ENCODE measurements at regions not wholly inside any gene's neighbourhood (a gene's known extent, or its start where the extent isn't known, plus 50 kb on each side); places are given as distances from the start of the nearest gene placed in this dataset.
A peak's percentile ranks its signal among the peaks of the same experiment; 100 is the strongest.

GRCh38 chr13:40273253-40274025 is 393.0 kb downstream of the FOXO1 start:
- DNase-seq: no peak

DNA sequence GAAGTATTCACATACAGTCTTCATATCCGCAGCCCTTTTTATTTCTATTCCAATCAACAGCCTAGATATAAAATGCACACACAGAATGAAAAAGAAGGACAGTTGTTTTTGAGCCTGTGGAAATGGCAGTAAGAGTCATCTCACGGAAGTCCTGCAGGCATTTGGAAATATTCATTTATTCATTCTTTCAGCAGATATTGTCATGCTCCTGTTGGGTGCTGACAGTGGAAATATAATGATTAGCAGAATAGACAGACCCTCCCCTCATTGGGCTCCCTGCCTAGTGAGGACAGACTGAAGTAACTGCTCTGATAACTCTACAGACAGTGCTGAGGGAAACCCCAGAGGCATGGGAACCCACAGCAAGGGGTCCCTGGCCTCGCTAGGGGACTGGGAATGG is 392.3 kb downstream of the FOXO1 start:
- no peak for DNase-seq

DNA sequence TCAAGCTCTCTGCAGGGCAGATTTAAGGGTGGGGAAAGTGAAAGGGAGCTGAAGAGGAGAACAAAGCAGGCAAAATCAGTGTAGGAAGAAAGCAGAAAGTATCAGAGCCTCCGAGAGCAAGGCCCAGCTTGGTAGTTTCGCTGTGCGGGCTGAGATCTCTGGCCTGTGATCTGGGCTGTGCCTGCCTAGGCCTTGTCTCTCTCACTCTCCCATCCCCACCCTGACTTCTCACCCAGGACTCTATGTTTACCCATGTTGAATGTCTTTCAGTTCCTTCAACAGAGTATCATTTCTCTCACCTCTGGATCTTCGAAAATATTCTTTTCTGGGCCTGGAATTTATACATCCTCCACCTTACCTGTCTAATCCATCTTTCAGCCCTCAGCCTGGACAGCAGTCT is 391.3 kb downstream of the FOXO1 start:
- DNase-seq: no peak

DNA sequence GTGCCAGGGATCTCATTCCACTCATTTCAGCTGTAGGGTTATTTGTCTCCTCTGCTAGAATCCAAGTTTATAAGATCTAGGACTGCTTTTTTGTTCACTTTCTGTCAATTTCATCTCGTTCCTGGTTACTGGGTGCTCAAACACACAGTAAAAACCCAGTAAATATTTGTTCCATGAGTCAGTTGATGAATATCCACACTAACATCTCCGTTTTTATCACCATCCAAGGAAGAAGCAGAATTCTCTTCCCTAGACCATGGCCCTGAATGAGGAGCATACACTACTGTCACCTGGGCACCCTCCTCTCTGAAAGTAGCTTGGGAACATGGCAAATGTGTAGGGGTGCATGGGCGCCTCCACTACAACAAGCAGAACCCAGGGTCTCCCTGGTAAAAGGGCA is 390.8 kb downstream of the FOXO1 start:
- no peak for DNase-seq

DNA sequence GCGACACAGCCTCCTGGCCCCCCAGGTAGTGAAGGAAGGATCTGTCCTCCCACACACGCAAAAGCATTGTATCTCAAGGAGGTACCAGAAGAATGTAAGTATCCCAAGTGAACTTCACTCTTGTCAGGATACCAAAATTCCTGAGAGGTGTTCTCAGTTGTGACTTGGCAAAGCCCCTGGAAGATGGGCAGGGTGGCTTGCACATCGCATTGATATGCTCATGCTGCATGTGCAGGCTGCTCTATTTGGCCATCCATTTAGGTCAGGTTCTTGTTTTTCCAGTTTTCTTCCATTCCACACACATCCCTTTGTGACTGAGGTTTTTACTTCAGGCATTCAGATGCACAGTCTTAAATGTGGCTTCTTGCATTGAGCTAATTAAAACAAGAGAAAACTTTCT is 382.8 kb downstream of the FOXO1 start:
- DNase-seq: no peak

GRCh38 chr13:40285634-40286033 is 380.8 kb downstream of the FOXO1 start:
- DNase-seq: no peak

DNA sequence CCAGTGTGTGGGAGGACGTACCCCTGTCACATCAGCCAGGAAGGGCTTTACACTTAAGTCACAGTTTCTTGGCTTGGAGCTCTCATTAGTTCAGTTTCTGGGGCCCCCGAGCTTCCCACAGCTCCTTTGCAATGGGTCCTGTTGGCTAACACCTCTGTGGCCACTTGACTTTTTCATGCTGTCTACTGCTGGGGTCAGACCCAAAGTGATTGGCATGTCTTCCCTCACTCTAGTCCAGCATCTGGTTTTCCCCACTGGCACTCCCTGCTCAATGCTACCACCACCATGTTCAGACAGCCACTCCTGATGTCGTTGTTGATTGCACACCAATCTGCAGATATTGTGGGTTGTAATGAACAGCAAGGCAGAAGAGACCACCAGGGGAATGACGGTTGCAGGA is 379.0 kb downstream of the FOXO1 start:
- DNase-seq: no peak

GRCh38 chr13:40288259-40288658 is 378.2 kb downstream of the FOXO1 start:
- DNase-seq: no peak

GRCh38 chr13:40290758-40291157 is 375.7 kb downstream of the FOXO1 start:
- DNase-seq: no peak

GRCh38 chr13:40292108-40292507 is 374.3 kb downstream of the FOXO1 start:
- no peak for DNase-seq

GRCh38 chr13:40292536-40292935 is 373.9 kb downstream of the FOXO1 start:
- no peak for DNase-seq

GRCh38 chr13:40302351-40302750 is 364.1 kb downstream of the FOXO1 start:
- DNase-seq: no peak

DNA sequence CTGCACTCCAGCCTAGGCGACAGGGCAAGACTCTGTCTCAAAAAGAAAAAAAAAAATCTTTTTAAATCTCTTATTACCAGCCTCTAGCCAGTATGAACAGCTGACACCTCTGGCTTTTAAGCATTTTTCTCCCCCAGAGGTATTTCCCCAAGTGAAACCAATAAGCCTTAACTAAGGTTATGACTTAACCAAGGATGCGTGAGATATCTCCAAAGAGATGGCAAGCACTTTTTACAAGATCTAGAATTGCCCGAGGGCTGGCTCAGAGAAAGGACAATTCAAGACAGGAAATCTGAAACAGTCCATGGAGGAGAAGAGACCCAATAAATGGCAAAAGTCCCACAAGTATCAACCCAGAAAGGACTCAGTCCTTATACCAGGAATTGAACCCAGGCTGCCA is 362.1 kb downstream of the FOXO1 start:
- no peak for DNase-seq

- no peak for DNase-seq
These were observed 359.6 kb downstream of the FOXO1 start for GRCh38 chr13:40306817-40307216.

DNA sequence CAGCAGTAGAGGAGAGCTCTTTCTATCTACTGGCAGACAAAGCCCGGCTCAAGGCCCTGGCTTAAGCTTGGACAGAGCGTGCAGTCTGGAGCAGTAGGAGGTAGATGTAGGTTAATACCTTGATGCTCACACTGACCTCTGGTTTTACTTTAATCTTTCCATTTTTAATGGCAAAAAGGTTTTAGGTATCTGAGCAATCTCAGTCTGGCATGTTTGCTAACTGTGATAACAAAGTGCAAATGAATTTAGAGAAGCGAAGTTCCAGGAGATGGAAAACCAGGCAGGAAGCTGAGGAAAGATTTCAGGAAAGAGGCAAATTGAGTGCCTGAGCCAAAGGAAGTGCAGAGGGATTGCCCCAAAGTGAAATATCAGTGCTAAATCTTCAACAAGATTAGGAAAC is 356.6 kb downstream of the FOXO1 start:
- no peak for DNase-seq

DNA sequence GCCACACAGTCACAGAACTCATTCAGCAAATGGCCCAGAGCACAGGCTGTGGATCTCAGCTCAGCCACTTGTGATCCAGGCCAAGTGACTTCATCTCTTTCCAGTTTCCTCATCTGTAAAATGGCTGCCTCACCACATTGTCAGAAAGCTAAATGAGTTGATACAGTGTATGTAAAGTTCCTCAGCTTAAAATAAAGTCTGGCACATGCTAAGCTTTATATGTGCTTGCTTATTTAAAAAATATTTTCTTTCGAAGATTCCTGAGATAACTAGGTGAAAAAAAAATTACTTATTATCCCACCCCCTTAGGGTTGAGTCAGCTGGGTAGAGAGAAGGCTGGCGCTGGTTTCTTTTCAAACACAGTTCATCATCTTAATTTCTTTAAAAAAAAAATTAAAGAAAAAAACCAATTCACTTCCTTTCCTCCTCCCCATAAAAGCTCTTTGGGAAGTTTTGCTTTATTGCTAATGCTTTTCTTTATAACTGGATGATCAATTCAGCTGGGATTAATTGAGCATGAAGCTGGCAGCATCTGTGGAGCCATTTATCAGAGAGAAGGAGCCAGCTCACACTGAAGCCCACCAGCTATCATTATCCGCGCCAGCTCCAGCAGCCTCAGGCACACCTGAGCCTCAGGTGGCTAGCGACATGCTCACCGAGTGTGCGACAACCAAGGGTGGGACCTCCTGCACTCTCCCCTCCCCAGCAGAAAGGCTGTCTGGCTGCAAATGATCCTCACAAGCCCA is 354.9 kb downstream of the FOXO1 start:
- DNase-seq: no peak

DNA sequence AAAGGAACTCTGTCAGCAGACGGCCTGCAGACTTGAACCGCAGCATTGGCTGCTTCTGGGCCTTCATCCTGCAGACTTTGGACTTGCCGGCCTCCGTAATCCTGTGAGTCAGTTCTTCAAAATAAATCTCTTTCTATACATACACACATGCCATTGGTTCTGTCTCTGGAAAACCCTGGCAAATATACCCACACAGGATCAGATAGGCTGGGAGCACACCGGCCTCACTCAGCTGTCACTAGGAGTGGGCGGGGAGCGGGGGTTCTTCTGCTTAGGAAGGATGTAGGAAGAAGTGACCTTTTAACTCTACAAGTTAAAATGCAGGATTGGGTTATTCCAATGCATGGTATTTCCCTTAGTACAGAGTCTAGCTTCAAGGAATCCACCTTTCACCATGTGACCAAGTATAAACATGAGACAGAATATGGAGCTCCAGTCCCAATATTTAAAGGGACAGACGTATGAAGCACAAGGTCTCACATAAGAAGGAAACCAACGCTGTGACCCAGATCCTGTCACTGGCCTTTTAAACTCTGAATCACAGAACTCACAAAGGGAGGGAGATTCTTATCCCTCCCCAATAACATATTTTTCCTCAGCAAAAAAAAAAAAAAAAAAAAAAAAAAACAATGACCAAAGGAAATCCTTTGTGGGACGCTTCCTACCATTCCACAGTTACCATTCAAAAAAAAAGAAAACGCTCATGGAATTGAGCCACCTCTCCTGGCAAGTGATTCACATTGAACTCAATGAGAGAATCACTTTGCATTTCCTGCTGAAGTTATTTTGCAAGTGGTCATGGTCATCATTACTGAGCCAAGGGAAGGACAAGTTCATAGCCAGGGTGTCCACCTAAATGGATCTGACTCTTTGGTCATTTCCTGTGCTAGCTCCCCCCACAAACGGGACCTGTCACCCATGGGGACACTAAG is 352.9 kb downstream of the FOXO1 start:
- no peak for DNase-seq

DNA sequence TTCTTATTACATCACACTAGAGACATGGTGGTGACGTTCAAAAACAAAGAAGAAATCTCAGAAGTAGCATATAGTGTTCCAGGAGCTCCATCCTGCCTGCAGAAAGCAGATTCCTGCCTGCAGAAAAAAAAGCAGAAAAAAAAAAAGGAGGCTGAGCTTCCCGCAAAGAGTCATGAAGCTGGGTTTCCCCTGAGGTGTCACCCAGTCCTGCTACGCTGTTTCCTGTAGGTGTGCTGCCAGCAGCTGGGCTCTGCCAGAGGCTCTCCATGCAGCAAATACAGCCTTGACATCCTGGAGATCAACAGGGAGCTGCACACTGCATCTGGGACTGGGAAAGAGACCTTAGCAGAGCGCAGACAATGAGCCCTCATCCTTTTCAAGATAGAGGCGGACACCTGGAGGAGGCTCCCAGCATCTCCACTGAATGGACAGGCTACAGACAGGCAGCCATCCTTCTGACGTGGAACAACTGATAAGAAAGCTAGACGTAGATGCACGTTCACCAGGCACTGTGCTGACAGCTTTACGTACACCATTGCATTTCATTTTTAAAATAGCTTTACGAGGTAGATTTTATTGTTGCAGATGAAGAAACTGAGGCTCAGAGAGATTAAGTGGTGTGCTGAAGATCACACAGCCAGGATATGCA is 350.9 kb downstream of the FOXO1 start:
- no peak for DNase-seq

- no peak for DNase-seq
These were observed 350.1 kb downstream of the FOXO1 start for GRCh38 chr13:40316301-40316700.

GRCh38 chr13:40317980-40318327 is 348.5 kb downstream of the FOXO1 start:
- no peak for DNase-seq

DNA sequence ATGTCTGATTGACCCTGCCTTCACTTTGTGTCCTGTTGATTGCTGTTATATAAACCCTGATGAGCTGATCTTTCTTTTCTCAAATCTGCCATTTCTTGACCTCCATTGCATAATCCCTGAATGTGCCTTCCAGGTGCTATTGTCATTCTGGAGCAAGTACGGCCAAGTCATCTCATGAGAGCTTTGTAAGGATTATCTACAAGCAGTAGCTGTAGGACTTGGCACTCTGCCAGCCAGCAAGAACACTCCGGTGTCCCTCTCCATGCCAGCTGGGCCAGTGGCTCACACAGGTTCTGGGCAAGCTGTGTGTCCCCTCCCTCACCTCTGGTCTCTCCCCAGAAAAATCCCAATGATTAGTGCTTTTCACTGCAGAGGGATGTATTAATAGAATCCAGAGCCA is 348.1 kb downstream of the FOXO1 start:
- DNase-seq: peak; percentile 56

GRCh38 chr13:40319699-40320579 is 346.5 kb downstream of the FOXO1 start:
- no peak for DNase-seq

Measured in hematopoietic multipotent progenitor cell treated with erythropoietin and hydrocortisone succinate and interleukin-3 and kit ligand, for 8 days (in vitro differentiated cells).